DMS53 treated with DMSO at 0.1 percent for 48 hours (cell line): ENCODE measurements at regions not wholly inside any gene's neighbourhood (a gene's known extent, or its start where the extent isn't known, plus 50 kb on each side); places are given as distances from the start of the nearest gene placed in this dataset.
"Not testable (repeated sequence)": the region's sequence is repeated elsewhere in the genome, so short reads cannot be mapped to it uniquely, and the experiment has no call there.

Experiments
- DNase-seq: peaks from one replicate; lab custom pipeline; 2025; ENCODE audit not compliant: unreplicated experiment; lab: John Stamatoyannopoulos, UW

- no peak for DNase-seq
These were observed 107.6 kb upstream of the MCHR2 start for GRCh38 chr6:100101644-100102043.

GRCh38 chr6:100100776-100101175, 106.8 kb upstream of the MCHR2 start:
- DNase-seq: no peak

DNA sequence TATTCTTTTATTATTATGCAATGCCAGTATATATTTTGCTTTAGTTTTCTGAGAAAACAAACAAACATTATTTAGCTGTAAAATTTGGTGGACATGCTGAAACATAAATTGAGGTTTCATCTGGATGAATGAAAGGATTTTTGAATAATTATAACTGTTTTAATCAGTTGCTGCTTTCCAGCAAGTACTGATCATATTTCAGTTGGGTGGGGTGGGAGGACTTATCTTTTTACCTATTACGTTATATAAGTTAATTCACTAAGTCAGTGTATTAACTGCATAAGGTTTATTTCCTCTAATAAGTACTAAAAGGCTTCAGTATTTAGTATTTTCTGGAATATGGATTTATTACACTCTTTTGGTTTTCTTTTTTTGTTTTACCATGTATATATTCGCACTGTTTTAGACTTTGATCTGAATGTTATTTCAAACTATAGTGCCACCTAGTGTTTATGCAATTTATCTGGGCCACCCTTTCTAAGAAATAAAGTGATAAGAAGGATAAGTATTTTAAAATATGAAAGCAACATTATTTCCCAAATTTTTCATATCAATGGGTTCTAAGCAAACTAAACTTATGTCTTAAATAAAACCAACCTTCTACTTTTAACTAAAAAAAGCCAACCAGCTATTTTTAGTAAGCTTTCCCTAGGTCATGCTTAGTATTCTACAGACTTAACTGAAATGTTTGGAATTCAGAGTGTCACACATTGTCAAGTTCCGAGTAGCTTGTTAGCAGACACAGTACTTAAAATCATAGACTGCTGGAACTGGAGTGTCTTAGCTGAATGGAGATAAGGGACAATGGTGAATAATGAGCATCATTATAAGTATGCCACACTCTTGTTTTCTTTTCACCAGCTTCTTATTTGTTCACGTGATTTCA, 105.4 kb upstream of the MCHR2 start:
- peak; percentile 39 for DNase-seq

GRCh38 chr6:100096936-100097335, 102.9 kb upstream of the MCHR2 start:
- no peak for DNase-seq

GRCh38 chr6:100096341-100096740, 102.3 kb upstream of the MCHR2 start:
- no peak for DNase-seq

DNA sequence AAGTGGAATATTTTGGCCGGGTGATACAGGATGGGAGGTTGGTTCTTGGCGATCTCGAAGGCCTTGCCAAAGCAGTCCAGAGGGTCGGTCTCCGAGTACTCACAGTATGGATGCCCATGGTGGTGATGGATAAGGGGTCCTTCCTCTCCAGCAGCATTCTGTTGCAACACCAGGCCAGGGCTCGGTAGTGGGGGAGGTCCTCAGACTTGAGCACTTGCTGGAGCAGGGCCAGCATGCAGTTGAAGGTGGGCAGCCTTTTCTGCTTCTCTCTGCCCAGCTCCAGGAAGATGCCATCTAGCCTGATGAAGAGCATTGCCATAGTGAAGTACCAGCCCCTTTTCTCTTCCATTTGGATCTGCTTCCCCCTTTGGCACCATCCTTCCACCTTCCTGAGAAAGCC, 99.4 kb upstream of the MCHR2 start:
- no peak for DNase-seq

GRCh38 chr6:100088009-100088408, 94.0 kb upstream of the MCHR2 start:
- DNase-seq: no peak

DNA sequence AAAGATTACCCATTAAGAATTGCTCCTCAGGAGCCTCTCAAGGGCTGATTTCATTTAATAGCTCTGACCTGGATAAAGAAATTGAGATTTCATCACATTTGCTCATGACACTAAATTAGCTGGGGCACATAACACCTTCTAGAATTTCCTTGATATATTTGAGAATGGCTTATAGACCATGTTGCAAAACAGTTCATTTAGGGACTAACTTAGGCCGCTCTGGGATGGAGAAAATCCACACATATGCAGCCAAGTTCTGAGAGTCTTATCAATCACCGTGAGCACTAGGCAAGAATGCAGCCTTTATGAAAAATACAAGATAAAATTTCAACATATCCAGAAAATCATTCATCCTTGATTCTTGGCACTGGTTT, 91.0 kb upstream of the MCHR2 start:
- no peak for DNase-seq

DNA sequence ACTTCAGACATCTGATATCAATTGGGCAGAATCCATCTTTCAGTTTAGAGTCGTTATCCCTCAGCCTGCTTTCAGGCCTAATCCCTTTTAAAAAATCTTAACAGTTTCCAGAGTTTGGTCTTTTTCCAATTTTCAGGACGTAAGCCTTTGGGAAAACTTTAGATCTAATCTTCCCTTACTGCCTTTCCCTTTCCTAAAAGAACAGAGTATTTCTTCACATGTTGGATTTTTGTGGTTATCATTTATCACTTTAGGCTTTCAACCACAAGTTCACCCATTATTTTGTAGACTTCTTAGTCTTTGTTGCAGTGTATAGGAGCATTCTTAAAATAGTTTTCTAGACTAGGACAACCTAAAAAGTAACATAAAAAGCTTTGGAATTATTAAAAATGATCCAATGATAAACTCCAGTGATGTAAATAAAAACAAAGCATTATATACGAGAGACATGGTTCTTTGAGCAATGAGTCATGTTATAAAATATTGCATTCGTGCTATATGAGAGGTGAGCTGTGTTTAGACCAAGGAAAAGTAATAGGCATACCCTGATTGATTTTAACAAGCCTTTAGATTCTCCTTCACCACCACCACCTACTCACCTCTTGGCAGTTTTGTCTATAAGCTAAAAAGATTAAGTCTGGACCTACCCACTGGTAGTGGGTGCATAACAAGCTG, 90.4 kb upstream of the MCHR2 start:
- DNase-seq: no peak

DNA sequence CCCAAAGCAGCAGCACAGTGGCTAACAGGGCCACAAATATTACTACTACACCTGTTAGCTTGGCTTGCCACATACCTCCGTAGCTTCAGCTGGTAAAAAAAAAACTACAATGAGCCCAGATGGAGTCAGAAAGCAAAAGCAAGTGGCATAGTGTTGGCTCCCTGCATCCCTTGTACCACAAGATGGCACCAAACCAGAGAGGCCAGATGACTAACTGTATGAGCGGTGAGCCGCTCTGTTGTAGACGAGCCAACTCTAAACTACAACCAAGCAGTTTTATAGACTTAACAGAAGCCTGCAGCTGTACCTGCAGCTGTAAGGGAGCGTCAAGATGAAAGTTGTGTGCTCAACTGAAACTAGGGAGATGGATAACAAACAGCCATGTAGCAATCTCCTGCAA, 84.5 kb upstream of the MCHR2 start:
- no peak for DNase-seq

- no peak for DNase-seq
These were observed 71.3 kb upstream of the MCHR2 start for GRCh38 chr6:100065348-100065747.

- no peak for DNase-seq
These were observed 68.6 kb upstream of the MCHR2 start for GRCh38 chr6:100062621-100063020.

DNA sequence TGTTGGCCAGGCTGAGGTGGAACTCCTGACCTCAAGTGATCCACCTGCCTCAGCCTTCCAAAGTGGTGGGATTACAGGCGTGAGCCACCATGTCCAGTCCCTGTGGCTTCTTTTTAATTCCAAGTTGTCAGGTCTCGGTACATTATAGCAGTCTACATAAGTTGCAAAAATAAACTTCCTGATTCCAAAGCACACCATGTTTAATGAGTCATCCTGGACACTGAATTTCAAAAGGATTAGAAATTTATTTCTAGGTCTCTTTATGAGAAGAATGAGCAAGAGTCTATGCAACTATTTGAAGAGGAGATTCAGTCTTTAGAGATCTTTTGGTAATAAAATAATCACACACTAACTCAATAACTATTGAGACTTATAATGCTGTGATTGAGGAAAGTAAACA, 63.9 kb upstream of the MCHR2 start:
- DNase-seq: no peak

DNA sequence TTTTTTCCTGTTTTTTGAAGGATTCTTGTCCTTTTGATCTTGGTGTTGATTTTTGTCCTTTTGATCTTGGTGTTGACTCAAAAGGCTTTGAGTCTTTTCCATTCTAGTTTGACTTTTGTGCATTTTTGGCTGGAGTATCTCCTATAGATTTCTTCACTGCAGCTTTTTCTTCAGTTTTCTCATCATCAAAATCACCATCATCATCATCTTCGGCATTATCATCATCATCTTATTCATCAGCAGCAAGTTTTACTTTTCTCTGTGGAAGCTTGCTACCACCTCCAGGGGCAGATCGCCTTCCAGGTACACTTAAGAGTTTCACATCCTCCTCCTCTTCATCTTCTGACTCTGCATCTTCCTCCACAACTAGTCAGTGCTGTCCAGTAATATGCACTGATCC, 56.5 kb upstream of the MCHR2 start:
- DNase-seq: no peak

DNA sequence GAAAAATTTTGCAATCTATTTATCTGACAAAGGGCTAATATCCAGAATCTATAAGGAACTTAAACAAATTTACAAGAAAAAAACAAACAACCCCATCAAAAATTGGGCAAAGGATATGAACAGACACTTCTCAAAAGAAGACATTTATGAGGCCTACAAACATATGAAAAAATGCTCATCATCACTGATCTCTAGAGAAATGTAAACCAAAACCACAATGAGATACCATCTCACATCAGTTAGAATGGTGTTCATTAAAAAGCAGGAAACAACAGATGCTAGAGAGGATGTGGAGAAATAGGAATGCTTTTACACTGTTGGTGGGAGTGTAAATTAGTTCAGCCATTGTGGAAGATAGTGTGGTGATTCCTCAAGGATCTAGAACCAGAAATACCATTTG, 49.9 kb upstream of the MCHR2 start:
- DNase-seq: not testable (repeated sequence)
